ENCODE measurements at regions not wholly inside any gene's neighbourhood (a gene's known extent, or its start where the extent isn't known, plus 50 kb on each side); places are given as distances from the start of the nearest gene placed in this dataset.

DNA sequence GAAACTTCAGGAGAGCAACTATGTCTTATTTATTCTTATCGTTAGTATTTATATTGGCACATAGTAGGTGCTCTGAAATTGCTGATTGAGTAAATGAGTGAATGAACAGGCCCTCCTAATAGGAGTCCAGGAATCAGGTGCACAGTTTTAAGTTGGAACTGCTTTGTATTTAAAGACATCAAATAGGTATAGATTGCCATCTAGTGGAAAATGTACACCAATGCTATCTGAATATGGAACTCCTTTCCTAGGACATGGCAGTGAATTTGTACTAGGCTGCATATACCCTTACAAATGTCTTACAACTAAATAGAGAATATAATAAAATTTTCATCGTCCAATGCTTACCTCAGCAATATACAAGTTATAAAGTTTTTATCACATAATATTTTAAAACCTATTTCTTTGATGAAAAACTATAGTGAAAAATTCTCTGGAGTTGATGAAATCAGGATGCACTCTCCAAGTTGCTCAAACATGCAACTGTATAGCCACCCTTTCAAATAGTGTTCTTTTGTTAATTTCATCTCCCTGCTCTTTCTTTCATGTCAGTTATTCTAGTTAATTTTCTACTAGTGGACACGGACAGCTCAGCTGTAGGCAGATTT, 318.9 kb upstream of the SYT4 start:
- TF ChIP-seq POLR2A (IDR thresholded peaks at IDR 0.05; ENCODE audit: low read depth, low read length) (no peak), POLR2AphosphoS5 (IDR thresholded peaks at IDR 0.05; ENCODE audit: low read depth, low read length) (no peak), TAF1 (IDR thresholded peaks at IDR 0.05; ENCODE audit: borderline replicate concordance, low read depth, low read length) (no peak)
